OCI-LY7 (cell line): ENCODE measurements at regions not wholly inside any gene's neighbourhood (a gene's known extent, or its start where the extent isn't known, plus 50 kb on each side); places are given as distances from the start of the nearest gene placed in this dataset.

Experiments used
- CTCF ChIP-seq: fragments of 200-600 bp; sonication (generic); conservative IDR thresholded peaks from 2 replicates; pipeline ENCODE4 v1.5.1; 2014; ENCODE audit warnings: mild to moderate bottlenecking, antibody characterized with exemption, low read length, moderate library complexity, mixed read lengths
- EZH2phosphoT487 ChIP-seq: fragments of 200-600 bp; sonication (generic); IDR thresholded peaks from 2 replicates; pipeline ENCODE4 v1.6.1; 2018; ENCODE audit warnings: low read depth, borderline replicate concordance, mild to moderate bottlenecking, mixed run types, antibody characterized with exemption, low read length, moderate library complexity, mixed read lengths

GRCh38 chr4:28117084-28117682 is 1256.5 kb downstream of the STIM2 start:
- TF ChIP-seq CTCF (no peak), EZH2phosphoT487 (no peak)
